Activated CD4-positive, alpha-beta T cell treated with anti-CD3 and anti-CD28 coated beads, Interleukin-2, amount 50 U/mL, for 4 hours (primary cell): ENCODE measurements at regions not wholly inside any gene's neighbourhood (a gene's known extent, or its start where the extent isn't known, plus 50 kb on each side); places are given as distances from the start of the nearest gene placed in this dataset.

Experiments
- DNase-seq, 2 experiments: peaks; one replicate each; pipeline ENCODE4 v3.0.0-alpha.2; 2020

DNA sequence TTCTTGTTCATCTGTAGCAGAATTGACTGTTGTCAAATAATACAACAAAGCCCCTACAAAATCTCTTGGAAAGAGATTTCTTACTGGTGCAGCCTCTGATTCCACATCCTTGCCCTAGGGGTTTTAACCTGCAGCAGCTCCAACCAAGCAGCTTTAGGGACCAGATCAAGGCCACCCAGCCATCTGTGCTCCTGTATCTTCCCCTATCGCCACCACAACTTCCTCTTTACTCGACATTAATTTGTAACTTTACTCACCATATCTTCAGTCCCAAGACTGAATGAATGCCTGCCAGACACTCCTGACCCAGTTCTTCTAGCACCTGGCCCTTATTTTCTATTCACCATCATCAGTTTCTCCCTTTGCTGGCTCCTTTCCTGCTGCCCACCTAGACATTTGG lies 156.6 kb upstream of the IL12A start:
- DNase-seq, result no peak

DNA sequence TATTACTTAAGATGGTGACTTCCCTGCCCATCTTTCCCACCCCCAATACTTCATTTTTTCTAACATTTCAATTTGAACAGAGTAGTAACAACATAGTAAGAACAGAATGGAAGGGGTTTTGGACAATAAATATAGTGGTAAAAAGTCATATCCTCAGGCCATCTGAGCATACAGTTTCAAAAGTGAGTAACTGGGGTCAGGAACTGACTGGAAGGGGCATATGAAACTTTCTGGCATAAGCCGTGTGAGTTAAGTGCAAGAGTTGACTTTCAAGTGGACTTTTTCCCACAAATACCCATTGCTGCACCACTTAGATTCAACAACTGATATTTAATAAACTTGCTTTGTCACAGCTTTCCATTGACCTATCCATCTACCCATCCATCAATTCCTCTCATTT lies 153.5 kb upstream of the IL12A start:
- DNase-seq, result no peak

DNA sequence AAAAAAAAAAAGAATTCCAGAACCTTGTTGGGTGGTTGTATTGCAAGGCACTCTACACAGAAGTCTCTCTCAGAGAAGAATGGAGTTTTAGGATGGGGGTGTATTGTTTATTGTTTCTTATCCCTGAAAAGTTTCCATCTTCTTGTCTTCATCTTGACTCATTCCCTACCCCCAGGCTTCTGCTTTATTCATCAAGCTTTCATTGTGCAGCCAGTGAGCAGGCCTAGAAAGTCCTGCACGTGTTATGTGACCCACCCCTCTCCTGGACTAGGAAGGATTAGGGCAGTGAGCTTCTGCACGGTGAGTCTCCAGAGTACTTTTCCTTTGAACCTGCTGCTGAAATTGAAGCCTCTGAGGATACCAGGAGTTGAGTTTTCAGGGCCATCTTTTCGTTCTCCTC lies 150.9 kb upstream of the IL12A start:
- no peak for DNase-seq

DNA sequence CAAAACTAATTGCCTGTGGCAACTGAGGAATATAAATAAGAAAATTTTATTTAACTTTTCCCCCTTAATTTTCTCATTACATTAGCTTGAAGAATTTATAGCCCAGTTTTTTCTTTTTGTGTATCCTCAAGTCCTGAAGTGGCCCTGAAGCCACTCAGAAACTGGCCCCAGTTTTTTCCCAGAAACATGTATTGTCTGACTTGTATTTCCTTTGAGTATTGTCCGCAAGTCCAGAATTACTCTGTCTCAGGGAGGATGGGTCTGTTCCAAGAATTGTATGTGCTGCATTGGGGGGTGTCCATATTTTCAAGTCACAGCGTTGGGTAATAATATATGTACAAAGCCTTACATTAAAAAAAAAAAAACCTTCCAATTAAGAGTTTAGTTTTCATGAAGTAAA lies 149.7 kb upstream of the IL12A start:
- DNase-seq, result no peak

DNA sequence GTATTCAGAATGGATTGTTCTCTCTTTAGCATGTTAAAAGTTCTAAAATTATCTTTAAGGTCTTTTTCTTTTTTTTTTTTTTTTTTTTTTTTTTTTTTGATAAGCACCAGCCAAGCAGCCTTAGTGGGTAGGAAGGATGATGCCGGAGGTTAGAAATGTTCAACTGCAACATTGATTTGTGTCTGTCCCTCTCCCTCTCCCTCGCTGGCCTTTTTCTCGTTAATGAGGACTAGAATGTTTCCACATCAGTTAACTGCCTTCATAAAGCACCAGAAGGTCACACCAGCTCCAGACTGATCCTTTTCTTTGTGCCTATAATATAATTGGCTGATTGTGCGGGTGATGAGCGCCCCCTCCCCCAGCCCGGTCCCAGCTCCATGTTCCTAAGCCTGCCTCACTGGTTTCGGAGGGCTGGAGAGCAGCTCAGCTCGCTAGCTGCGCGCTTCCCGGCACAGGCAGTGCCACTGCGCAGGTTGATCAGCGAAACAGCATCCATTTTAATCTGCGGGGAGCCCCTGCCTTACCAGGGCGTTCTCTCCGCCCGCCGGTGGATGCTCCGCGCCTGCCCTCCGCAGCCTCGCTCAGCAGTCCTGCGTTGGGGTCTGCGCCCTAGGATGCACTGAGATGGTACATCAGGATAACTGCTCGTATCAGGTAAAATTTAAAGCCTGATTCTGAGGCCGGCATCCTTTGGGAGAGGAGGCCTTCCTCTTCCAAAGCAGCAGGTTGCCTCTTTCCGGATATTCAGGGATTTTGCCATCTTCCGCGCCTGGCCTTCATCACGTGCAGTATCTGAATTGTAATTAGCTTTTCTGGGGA lies 148.9 kb upstream of the IL12A start, which contains the start of gene SCHIP1:
Gene SCHIP1 (plus strand): TSS at position 301 of the 819 bp plus-strand sequence.
- no peak for DNase-seq

DNA sequence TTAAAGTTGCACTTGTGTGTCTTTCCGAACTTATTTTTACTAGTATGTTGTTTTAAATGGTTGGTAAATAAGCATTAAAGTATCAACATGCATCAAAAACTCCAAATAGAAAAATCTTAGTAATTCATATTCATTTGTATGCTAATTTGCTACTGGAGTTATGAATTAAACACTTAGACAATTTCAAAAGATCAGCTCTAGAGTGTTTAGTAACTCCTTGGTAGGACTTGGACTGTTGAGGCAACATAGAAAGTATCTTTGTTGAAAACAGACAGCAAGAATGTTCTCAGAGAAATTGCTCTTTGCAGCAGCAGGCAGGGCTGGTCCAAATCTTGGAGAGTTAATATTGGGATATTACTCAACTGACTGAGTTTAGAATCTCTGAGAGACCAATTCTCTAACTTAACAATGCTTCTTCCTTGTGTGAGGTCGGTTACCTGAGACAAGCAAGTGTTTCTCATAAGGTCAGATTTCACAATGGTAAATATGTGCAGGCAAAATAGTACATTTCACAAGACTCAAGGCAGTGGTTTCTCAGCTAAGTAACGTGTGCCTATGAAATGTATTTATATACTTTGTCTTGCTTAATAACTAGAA lies 147.8 kb upstream of the IL12A start:
- DNase-seq, result no peak

DNA sequence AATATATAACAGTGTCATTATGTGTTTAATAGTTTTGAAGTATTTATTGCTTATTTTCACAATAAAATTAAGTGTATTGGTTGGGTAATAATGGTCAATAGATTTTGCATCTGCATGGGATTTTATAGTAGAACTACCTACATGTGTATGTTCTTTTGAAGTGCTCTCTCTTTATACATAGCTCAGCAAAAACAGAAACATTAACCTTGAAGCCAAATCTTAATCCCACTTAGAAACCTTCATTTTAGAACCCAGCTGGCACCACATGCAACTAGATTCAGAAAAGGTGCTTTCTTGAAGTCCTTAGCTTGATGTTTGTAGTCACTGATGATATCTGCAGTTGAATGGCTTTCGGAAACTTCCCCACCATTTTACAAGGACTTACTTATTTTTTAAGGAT lies 146.9 kb upstream of the IL12A start:
- DNase-seq, result no peak

DNA sequence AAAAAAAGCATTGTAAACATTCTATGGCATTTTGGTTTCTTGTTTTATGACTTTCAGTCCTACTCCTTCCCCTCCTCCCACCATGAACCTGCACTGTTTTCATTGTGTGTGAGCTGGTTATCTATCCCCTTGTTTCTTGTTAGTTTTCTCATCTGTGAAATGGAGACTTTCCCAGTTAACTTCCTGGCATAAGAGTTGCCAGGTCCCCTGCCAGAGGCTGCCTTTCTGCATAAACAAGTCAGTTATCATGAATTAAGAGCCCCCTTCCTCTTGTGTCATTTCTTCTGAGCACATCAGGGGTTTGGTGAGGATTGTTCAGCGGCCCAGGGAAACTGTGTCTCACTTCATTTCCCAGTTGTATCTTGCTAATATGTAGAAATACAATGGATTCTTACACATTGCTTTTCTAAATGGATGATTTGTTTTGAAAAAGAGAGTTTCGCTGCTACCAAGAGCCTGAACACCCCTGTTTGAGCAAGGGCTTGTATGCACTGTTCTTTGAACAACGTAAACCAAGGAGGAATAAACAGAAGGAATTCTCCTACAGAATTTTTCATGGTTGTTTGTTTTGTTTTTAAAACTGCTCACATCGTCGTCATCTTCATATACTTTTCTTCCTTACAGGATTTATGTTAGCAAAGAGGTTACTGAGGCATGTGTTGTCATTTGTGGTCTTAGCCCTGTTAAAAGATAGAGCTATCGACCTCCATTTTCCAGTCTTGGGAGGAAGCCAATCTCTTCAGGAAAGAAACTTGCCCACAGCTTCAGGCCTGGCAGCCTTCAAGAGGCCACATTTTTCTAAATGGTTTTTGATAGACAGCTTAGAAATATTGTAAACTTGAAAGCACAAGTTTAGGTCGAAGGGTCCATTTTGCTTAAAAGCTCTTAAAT lies 144.6 kb upstream of the IL12A start:
- DNase-seq, result no peak

DNA sequence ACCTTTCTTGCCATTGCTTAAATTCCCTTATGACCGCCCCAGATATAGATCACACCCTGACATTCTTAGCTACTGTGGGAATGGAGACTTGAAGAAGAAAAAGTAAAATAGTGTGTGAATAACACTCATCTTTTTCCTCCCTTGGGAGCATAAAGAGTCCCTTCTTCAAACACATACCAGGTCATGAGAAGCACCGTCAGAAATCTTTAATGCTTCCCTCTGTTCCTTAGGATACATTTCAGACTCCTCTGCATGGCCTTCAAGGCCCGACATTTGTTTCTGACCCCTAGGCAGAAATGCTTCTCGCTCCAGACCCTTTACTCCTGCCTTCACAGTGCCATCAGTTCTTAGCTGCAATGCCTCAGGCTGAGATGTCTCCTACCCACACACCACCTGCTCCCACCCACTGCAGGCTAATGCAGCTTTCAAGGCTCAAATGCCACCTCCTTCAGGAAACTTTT lies 143.8 kb upstream of the IL12A start:
- DNase-seq, result no peak

DNA sequence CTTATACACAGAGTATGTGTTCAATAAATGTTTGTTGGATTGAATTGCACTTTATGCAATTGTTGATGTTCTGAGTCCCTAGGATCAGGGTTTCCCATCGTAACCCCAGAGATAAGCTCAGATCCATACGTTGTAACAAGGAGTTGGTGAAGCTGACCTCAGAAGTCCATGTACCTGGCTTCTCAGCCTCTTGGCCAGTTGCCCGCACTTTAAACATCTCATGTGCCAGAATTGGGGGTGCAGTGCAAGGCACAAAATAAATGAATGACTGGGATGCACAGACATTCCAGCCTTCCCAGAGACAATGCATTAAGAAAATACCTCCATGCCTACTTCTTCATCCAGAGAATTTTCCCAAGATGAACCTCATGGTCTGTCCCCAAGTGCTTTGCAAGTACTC lies 142.9 kb upstream of the IL12A start:
- DNase-seq, result no peak

DNA sequence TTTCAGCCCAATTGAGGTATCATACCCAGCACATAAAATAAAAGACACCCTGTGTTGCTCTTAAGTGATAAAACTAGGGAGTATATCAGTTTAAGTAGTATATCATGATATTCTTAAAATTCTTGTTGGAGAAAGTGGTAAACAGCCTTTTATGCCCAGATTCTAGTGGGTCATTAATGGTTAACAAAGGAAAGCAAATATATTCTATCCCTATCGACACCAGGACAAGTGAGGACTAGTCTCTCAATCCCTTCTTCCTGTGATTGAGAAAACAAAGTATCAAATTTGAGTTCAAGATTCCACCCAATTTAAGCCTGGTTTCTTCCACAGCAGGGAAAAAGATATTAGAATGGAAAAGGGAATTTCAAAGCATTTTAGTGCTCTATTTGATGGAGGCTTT lies 142.4 kb upstream of the IL12A start:
- no peak for DNase-seq

DNA sequence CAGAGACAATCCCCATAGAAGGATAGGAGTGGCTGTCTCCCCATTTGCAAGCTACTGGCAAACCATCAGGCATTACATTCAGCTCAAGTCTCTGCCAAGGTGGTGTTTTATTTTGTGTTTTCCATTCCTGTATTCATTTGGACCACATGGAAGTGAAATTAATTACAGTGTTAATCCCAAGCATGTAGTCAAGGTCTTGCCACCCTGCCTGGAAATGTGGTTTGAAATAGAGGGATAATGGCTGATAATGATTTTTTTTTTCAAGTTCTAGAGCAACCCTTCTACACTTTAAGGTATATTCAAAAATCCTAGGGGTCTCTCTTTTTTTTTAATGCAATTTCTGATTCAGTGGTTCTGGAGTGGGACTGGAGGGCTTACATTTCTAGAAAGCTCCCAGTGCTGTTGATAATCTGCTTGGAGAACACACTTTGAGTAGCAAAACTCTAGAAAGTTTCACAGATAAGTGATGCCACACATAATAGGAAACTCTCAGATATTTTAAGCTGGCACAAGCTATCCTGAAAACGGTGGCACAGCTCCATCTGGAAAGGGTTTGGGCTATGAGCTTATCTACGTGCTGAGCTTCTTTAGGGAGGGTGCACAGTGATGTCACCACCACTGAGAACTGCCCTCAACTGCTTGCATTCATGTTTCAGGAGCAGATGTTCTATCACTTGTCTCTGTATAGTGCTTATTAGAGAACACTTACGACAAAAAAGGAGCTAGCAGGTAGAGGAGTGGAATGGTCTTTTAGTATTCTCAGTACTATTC lies 140.1 kb upstream of the IL12A start:
- no peak for DNase-seq

DNA sequence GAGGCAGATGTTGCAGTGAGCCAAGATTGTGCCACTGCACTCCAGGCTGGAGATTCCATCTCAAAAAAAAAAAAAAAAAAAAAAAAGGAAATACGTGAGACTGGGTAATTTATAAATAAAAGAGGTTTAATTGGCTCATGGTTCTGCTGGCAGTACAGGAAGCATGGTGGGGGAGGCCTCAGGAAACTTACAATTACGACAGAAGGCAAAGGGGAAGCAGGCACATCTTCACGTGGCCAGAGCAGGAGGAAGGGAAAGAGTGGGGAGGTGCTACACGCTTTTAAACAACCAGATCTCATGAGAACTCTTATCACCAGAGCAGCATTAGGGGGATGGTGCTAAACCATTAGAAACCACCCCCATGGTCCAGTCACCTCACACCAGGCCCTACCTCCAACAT lies 138.2 kb upstream of the IL12A start:
- no peak for DNase-seq

DNA sequence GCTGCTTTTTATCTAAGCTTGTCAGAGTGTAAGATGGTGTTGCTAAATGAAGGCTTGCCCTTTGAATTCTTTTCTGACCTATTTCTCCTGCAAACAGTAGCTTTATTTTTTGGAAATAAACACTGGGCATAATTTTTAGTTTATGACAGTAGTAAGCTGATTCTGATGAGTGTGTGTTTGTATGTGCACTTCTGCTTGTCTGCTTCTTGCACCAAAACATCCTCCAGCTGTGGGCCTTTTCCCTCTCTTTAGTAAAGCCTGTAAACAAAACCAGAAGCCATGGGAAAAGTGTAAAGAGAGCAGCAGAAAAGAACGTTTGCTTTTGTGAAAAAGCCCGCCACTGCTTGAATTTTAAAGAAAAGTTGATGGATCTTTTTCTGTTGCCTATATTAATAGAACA lies 136.4 kb upstream of the IL12A start:
- DNase-seq, result no peak

DNA sequence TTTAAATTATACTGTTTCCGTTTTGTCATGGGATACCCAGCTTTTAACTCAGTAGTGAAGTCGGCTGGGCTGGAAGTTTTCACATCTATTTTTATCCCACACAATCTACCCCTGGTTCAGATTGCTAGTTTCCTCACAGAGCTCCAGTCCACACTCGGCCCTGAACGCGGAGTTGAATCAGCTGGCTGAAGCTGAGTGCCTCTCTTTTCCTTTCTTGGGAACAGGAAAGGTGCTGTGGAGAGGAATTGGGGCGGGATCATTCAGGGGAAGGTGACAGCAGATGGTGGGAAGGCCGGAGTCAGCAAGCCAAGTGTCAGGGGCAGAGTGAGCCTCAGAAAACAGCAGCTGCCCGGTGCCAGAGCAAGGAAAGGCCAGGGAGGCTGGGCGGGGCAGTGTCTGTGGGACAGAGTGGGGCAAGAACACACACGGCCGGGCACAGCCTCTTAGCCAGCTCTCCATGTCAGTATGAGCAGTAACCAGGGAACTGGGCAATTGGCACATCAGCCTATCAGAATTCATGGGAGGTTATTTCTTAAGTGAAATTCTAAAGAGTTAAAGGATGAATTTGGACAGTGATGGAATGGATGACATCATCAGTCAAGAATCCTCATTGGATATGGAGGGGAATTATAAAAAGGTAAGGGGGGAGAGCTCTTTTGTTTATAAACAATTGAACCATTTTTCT lies 135.7 kb upstream of the IL12A start:
- DNase-seq, result no peak

DNA sequence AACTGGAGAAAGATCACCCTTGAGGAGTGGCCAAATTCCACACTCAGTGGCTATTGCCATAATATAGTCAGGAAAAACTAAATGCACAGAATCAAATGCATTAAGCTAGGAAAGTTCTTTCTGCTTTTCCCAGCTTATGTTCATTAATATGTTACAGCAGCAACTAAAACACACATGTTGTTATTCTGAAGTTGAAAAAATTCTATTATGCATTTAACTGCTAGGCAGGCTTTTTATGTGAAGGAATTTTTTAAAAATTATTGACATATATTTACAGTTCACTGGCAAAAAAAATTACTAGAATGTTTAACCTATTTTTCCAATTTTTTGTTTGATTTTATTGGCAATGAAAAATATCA lies 135.2 kb upstream of the IL12A start:
- DNase-seq, result no peak

DNA sequence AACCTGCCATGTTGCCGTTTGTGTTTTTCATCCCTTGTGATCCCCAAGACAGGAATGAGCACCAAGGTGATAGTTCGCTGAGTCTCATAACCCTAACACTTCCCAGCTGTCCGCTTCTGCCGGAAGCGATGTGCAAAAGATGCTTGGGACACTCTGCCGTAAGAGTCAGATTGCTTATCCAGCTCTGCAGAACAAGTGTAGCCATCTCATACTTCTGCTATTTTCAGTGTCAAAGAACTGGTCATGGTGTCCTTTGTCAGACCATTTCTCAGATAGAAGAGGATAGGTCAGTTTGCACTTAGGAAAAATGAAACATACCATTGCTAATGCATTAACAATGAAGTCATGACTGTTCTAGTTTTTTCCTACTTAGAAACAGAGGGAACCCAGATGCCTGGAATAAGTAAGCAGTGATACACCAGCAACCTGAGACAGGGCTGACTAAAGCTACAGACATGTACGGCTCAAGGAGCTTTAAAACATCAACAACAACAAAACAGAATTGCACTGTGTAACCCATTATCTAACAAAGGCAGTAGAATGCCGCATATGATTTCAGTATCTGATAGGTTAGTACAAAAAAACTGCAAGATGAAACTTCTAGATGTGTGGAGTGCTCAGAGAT lies 134.0 kb upstream of the IL12A start:
- DNase-seq, result no peak

DNA sequence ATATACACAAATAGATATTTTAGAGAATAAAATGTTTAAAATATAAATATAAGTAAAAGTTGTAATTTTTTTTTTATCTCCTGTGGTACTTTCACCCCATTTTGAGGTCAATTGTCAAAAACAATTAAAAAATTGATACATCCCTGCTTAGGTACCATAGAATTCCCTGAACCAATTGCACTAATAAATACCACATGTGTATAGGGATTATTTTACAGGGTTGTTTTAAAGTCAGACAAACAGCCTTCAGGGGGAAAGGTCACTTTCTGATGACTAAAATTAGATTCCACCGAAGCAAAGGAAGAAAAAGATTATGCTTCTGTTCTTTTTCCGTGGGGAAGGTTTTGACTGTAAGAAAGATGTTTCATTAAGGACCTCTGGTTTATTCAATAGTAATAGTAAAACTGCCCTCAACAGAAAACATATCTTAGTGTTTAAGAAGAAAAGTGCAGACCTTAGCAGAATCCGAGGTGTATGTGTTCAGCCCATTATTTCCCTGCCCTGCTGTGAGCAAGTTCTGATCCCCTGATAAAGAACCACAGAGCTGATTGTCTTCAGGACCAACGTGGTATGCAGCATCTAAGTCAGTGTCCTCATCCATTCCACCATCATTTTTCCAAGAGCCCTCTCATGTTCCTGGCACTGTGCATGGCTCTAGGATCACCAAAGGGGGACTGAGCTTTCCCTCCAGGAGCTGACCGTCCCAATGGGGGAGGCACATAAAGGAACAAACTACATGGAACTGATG lies 132.9 kb upstream of the IL12A start:
- no peak for DNase-seq

DNA sequence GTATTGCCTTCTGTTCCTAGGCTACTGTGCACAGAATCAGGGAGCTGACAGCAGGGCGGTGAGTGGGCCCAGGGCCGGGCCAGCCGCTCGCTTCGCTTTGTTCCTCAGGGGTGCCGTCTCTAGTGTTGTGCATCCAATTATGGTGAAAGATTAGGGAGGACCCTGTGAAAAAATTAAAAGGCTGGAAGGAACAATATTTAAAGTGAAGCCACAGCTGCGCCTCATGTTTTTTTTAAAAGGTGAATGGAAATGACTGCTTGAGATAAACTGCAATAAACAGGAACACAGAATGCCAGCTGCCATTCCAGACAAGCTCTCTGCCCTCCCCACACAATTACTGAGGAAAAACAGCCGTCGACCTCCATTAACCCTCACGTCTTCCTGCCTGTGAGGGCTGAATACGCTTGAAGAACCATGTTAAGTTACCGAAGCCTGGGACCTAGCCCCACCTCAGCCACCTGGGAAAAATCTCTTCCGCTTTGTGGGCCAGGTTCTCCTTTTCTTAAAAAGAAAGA lies 132.0 kb upstream of the IL12A start:
- no peak for DNase-seq

DNA sequence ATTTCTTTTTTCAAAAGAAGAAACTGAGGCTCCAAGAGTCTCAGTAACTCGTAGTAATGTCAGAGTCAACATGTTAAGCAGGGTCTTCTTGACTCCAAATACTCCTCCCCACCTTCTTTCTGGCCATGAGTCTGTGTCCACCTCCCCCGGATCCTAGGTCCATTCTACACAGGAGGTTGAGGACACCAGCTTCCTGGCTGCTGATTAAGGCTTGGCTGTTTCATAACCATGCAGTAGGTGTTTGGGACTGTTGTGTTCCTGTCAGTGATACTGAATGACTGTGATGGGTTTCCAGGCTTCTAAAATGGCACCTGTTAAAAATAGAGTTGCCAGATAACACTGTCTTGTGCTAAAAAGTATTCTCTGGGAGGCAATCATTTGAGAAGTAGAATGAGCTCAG lies 130.8 kb upstream of the IL12A start:
- DNase-seq, result no peak

DNA sequence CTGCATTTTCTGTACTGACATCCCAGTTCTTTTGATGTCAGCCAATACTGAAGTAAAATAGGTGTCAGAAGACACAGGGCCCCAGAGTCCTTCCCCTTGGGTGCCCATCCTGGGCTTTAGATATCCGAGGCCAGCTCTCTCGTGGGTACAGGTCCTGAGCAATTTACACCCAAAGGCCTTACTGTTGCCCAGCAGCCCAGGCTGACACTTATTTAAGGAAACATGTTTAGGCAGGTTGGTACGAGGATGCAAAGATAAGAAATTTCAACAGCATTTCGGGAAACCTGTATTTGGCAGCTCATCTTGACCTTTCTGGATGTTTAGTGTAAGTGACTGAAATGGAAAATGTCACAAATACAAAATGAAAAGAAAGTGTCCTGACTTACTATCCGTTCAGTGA lies 130.0 kb upstream of the IL12A start:
- no peak for DNase-seq
